ENCODE measurements at regions not wholly inside any gene's neighbourhood (a gene's known extent, or its start where the extent isn't known, plus 50 kb on each side); places are given as distances from the start of the nearest gene placed in this dataset.
"Not testable (repeated sequence)": the region's sequence is repeated elsewhere in the genome, so short reads cannot be mapped to it uniquely, and the experiment has no call there.

GRCh38 chr2:64743739-64744330 is 90.1 kb upstream of the SERTAD2 start:
- peak; percentile 5 for DNase-seq (ENCODE audit: low spot score)

GRCh38 chr2:64745562-64745961 is 91.8 kb upstream of the SERTAD2 start:
- no peak for DNase-seq (ENCODE audit: low spot score)

GRCh38 chr2:64747690-64748091 is 94.0 kb upstream of the SERTAD2 start:
- DNase-seq (ENCODE audit: low spot score), result not testable (repeated sequence)

DNA sequence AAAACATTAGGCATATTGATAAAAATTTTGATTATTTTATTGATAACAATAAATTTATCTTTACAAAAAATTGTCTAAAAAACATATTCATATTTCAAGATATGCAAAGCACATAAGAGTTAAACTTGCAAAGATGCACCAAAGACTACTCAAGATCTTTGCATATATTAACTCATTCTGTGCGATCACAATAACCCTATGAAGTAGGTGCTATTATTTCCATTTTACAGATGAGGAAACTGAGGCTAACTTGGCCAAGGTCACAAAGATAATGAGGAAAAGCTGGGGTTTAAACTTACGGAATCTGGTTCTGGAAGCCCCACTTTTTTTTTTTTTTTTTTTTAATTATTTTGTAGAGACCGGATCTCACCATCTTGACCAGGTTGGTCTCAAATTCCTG is 94.4 kb upstream of the SERTAD2 start:
- no peak for DNase-seq (ENCODE audit: low spot score)

DNA sequence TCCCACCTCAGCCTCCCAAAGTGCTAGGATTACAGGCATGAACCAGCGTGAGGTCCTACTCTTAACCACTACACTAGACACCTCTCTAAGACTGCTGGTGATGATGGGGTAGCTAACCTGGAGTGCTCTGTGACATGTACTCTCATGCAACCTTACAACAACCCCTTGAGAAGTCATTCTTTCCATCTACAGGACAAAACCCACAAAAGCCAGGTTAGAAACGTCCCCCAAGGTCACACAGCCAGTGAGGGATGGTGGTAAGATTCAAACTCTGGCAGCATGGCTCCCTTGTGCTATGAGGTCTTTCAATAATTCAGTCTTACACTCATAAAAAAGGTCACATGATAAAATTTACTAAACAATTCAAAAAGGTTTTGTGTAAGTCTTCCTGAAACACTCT is 94.8 kb upstream of the SERTAD2 start:
- no peak for DNase-seq (ENCODE audit: low spot score)

DNA sequence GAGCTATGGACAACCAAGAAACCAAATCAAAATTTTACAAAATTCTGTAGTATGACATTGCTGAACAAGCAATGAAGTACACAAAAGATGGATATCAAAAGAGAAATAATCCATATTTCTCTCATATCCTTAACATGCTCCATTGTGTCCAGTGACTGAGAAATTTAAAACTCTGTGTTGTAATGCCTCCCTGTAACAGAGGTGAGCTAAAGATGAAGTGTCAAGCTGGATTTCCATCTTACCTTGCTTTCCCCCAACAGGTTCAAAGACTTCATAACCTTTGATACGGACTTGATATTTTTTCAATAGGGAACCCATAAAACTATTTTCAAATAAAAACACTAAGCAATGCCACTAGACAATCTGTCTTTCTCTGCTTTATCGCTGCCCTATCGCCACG is 95.7 kb upstream of the SERTAD2 start:
- peak; percentile 34 for DNase-seq (ENCODE audit: low spot score)

DNA sequence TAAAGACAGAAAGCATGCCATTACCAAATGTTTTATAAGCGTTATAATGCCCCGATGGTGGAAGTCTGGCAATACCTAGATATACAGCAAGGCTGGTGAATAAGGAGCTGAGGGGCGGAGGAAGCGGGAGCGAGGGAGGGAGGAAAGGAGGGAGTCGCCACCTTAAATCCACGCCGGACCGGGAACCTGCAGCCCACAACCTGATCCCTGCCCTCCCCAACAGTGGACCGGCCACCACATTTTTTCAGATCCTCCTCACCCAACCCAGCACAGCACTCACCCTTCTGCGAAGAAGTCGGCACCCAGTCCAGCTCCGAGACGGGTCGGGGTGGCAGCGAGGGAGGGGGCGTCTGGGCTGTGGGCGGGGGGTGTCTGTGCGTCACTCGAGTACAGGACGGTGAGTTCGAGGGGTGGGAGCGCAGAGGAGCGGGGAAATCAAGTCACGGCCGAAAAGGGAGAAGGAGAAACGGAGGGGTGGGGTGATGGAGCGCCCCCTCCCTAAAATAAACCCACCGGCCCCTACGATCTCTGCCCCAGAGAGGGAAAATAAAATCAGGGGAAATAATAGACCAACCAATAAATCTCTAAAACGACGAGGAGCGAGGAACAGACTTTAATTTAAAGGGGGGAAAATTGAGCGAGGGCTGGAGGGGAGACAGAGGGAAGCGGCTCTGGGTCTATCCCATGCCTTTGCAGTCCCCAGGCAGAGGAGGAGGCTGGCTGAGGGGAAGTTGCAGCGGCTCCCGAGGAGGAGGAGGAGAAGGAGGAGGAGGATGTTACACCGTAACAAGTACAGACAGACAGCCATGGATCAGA is 96.5 kb upstream of the SERTAD2 start:
- DNase-seq (ENCODE audit: low spot score), result peak; percentile 63

DNA sequence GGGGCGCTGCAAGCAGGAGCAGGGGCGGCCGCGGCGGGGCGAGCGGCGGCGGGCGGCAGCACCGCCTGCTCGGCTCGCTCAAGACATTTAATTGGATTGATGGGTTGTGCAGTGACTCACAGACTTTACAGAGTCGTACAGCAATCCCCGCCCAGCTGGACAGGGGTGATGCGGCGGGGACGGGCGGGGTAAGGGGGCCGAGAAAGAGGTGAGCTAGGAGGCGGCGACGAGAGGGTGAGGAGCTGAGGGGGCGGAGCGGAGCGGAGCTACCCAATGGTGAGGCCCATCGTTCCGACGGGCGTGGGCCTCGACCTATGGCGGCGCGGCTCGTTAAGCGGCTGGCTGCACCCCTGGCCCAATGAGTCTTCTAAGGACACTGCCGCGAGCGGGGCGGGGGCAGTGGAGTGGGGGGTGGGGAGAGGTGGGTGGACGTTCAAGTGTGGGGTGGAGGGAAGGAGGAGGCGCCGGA is 97.1 kb upstream of the SERTAD2 start:
- peak; percentile 100 for DNase-seq (ENCODE audit: low spot score)

DNA sequence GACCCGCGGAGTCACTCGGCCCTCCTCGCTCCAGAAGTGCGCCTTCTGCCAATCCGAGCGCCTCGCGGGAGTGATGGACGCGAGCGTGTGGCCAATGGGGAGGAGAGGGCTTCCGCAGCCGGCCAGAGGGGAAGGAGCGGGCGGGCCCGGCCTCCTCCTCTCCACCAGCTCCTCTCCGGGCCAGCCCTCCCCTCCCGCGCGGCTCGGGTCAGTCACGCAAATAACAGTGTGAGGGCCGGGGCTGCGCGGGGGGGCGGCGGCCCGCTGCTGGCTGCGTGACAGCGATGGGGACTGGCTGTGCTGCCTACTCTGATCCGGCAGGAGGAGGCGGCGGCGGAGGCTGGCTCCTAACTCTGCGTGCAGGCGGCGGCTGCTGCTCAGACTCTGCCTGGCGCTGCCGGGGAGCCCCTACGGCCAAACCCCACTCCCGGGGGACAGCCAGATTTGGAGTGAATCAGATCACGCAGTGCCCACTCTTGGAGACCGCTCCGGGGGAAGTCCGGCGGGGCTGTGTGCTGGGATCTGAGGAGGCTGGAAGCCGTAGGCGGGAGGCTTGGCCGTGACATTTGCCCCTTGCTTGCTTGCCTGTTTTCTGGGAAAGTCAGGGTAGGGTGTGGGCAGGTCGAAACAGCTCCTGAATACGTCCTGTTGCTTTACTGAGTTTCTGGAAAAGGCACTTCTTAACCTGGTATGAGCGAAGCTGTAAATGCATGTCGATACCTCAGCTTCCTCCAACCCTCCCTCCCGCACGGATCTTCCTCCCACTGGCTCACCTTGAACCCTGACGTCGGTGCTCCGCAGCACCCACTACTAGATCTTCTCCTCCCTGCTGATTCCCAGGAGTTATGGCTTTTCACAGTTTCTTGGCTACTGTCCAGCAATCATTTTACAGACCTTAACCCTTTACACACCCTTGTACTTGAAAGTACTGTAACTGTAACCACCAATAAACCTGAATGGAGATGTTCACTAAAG is 97.9 kb upstream of the SERTAD2 start:
- DNase-seq (ENCODE audit: low spot score), result peak; percentile 75

- no peak for DNase-seq (ENCODE audit: low spot score)
Measured at GRCh38 chr2:64753399-64753798, 99.7 kb upstream of the SERTAD2 start.

DNA sequence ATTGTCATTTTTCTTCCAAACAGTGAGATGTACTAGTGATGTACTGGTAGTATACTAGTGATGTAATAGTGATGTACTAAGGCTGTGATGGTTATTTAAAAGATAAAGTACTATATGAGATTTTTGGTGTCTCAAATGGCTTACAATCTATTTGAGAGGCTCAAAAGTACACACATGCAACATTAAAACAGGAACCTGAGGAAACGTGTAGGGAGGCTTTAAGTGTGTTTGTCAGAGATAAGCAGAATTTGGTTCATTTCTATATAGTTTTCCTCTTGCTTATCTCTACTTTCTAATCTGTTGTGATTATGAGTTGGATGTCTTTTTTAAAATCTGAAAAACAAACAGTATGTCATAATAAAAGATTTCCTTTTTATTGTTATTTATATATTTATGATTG is 100.9 kb upstream of the SERTAD2 start:
- no peak for DNase-seq (ENCODE audit: low spot score)

GRCh38 chr2:64757126-64757525 is 103.4 kb upstream of the SERTAD2 start:
- DNase-seq (ENCODE audit: low spot score), result no peak

DNA sequence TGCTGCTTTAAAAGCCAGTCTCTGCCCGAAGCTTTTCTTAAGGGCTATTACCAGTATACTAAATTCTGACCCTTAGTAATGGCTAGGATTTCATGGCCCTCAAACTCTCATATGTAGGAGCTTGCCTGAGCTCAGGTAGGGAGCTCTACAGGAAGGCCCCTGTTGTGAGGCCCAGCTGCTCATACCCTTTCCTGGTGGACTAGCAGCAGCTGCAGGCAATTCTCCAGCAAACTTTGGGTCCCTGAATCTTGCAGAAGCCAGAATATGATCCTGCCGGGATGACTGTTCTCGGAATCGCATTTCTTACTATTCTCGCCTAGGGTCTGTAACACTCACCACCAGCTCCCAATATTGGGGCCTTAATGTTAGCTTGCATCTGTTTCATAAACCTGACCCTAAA is 106.4 kb upstream of the SERTAD2 start:
- no peak for DNase-seq (ENCODE audit: low spot score)

- DNase-seq (ENCODE audit: low spot score), result no peak
Measured at GRCh38 chr2:64762301-64762997, 108.7 kb upstream of the SERTAD2 start.

GRCh38 chr2:64763126-64763525 is 109.4 kb upstream of the SERTAD2 start:
- no peak for DNase-seq (ENCODE audit: low spot score)

DNA sequence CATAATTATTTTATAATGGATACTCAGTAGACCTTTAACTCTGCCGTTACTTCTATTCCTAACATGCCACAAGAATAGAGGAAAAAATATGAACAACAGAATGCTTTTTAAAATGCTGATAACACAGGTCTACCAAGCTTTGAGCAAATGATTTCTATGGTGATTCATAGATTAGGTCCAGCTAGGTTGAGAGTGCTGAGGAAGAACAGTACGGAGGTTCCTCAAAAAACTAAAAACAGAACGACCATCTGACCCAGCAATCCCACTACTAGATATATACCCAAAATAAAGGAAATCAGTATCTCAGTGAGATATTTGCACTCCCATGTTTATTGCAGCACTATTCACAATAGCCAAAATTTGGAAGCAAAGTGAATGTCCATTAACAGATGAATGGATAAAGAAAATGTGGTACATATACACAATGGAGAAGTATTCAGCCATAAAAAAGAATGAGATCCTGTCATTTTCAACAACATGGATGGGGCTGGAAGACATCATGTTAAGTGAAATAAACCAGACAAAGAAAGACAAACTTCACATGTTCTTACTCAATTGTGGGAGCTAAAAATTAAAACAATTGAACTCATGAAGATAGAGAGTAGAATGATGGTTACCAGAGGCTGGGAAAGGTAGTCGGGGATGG is 111.6 kb upstream of the SERTAD2 start:
- no peak for DNase-seq (ENCODE audit: low spot score)

DNA sequence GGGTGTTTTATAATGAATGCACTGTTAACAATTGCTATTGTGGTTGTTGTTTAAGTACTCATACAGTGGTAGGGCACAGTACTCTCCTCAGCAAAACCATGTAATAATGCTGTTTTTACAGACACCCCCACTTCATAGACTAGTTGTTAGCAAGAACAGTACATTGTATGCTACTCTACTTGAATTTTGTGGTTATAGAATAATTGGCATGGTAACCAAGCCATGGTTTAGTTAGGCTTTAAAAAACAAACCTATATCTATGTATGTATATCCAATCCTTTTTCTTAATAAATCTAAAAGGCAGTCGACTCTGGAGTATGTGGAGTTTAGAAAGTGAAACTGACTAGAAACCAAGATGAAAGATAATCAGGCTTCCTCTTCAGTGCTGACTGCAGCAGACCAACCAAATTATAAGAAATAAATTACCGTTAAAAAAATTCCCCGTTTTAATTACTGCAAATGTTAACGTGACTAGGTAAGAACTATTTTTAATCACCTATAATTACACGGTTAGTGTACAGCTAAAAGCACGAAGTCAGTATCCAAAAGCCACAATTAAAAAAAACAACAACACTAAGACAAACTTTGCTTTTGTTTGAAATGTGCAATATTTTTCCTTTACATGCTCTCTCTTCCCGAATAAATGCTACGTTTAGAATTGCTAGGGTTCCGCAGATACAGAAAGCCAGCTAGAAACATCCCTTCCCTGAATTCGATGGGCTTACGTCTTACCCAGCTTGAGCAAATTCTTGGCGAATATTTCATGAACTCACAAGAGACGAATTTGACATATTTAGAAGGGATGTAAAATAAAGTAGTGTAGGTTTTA is 113.3 kb upstream of the SERTAD2 start:
- peak; percentile 49 for DNase-seq (ENCODE audit: low spot score)

- DNase-seq (ENCODE audit: low spot score), result peak; percentile 95
Measured at GRCh38 chr2:64767670-64768468, 114.2 kb upstream of the SERTAD2 start.

DNA sequence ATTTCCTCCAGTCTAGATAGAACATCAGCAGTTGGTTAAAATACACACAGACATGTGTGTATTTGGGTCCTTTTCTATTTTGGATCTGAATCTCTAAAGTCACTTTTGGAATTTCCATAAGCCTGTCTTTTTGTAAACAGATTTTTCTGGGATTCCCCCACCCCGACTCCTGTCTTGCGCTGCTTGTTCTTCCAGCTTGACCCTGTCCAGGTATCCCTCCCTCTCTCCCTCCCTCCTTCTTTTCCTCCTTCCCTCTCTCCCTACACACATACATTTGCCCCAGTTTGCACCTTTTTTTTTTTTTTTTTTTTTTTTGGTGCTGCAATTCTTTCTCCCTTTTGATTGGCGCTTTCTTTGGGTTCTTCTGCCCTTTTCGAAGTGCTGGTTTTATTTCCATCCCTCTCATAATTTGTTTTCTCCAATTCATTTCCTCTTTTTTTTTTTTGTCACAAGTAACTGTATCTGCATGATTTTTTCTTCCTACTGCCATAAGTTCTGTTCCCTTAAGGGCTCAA is 114.8 kb upstream of the SERTAD2 start:
- DNase-seq (ENCODE audit: low spot score), result peak; percentile 31
